Heart left ventricle (tissue), 13 donors: ENCODE measurements at regions not wholly inside any gene's neighbourhood (a gene's known extent, or its start where the extent isn't known, plus 50 kb on each side); places are given as distances from the start of the nearest gene placed in this dataset.
"Not testable (repeated sequence)": the region's sequence is repeated elsewhere in the genome, so short reads cannot be mapped to it uniquely, and the experiment has no call there.

Source experiments
- POLR2A ChIP-seq, 2 donors: fragments of 450-650 bp; IDR thresholded peaks; one replicate each; pipeline ENCODE4 v1.6.1; 2017; ENCODE audit warnings: antibody characterized with exemption in 2 of 2, mild to moderate bottlenecking in 2 of 2, moderate library complexity in 2 of 2
- TF ChIP-seq, protein P1 (sequence below), 12 donors: fragments of 200-600 bp; sonication (generic) in 4 of 12; IDR thresholded peaks; one replicate each; pipeline versions ENCODE4 v1.5.0 to v1.8.0; 2018 to 2022; ENCODE audit warnings: antibody characterized with exemption in 12 of 12, mild to moderate bottlenecking in 5 of 12
- donor health status: ischemic (EF 13 %, LVEDD 7.1; RV severe dilation, severe dysfunction).
- donor health status: DM: no; HTN: yes; CAD: no.
- donor health status: DM: no; HTN: no; CAD: no.
- donor health status: ischemic (EF 25% LVEDD 6.9; RV normal size, moderate dysfunction).
- donor health status: ischemic (EF 25% LVEDD 5.7; RV mildly dilated, moderate dysfunction).
- donor health status: ischemic (EF 35%, LVEDD 5.7; RV mildly dilated, moderate dysfunction).
- donor health status: nonischemic (EF 11% LVEDD 7.7; RV severe dilation, severe dysfunction).
- donor health status: DM: yes; HTN: yes; CAD: no.
- donor health status: PGD.
- donor health status: ischemic (EF 29% LVEDD 5.4; RV normal size, mild dysfunction).
- donor health status: nonischemic (EF 23%, LVEDD 6.1; RV moderate dilation, normal function).

- TF ChIP-seq, protein P1, sequence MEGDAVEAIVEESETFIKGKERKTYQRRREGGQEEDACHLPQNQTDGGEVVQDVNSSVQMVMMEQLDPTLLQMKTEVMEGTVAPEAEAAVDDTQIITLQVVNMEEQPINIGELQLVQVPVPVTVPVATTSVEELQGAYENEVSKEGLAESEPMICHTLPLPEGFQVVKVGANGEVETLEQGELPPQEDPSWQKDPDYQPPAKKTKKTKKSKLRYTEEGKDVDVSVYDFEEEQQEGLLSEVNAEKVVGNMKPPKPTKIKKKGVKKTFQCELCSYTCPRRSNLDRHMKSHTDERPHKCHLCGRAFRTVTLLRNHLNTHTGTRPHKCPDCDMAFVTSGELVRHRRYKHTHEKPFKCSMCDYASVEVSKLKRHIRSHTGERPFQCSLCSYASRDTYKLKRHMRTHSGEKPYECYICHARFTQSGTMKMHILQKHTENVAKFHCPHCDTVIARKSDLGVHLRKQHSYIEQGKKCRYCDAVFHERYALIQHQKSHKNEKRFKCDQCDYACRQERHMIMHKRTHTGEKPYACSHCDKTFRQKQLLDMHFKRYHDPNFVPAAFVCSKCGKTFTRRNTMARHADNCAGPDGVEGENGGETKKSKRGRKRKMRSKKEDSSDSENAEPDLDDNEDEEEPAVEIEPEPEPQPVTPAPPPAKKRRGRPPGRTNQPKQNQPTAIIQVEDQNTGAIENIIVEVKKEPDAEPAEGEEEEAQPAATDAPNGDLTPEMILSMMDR (IDR thresholded peaks at IDR 0.05): not testable (repeated sequence)
- TF ChIP-seq POLR2A (IDR thresholded peaks at IDR 0.05): not testable (repeated sequence)
Observed at GRCh38 chr21:24419641-24420040, 1187.6 kb downstream of the MRPL39 start.
